ENCODE measurements at regions not wholly inside any gene's neighbourhood (a gene's known extent, or its start where the extent isn't known, plus 50 kb on each side); places are given as distances from the start of the nearest gene placed in this dataset.
"Not testable (repeated sequence)": the region's sequence is repeated elsewhere in the genome, so short reads cannot be mapped to it uniquely, and the experiment has no call there.

DNA sequence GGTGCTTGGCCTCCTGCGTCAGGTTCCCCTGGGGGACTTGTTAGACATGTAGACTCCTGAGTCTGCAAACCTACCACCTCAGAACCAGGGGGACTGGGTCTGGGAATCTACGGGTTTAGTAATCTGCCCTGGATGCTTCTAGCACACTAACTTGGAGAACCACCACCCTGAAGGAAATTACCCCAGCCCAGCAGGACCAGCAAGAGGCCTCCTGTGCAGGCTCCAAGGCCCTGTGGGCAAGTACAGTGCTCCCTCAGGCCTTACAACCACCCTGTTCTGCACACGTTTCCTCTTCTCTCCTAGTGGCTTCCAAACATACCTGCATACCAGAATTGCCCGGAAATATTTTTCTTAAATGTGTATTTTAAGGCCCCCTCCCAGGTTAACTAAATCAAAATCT is 423.0 kb downstream of the FUT8 start:
- DNase-seq: no peak

DNA sequence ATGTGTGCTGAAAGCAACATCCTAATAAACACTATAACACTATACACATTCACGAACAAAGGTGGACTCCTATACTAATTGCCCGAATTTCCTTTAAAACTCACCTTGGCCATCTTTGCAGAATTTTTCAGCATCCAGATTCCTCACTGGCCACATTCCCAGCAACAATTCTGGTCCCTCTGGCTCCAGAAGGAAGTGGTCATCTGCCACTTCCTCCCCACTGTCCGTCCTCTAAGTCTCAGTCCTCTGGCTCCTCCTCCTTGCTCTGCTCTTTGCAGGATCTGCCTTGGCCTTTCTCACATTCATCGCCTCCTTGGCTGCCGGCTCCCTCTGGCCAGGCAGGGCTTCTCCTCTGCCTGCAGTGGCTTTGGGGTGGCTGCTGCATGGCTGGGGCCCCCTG is 426.0 kb downstream of the FUT8 start:
- no peak for DNase-seq

DNA sequence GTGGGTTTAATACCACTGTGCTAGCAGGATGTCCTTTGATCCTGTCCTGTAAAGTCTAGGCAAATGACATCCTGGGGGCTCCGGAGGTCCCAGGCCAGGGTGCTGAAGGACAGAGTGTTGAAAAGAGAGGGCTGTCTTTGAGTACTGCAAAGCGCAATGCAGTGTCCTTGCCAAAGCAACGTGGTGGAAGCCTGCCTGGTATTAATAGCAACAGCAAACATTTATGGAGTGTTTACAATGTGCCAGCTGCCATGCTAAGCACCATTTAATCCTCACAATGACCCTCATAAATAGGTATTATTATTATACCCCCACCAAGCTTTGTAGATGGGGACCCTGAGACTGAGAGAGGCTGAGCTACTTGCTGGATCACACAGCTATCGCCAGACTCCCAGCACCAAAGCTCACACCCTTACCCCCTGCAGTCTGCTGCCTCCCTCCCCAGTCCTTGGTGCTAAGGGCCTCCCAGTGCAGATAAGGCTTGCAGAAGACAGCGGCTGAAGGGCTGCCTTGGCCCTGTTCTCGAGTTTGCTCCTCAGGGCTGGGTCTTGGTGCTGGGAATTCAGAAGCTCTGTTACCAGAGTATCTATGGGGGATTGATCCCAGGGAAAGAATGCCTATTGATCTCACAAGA is 427.7 kb downstream of the FUT8 start:
- no peak for DNase-seq

DNA sequence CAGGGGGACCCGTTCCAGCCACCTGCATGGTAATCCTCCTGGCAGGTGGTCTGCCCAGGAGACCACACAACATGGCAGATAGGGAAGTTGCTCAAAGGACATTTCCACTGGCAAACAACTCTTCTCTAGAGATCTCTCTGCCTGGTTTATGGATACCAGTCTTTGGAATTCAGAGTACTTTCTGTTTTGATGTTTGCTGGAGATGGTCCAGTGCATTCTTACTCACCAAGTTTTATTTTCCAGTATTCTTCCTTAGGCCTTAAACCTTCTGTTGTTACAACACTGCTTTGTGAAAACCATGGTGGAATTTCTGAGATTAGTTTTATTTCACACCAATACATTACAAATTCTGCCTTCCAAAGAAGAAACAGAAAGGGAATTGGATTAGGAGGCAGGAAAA is 428.3 kb downstream of the FUT8 start:
- DNase-seq: no peak

DNA sequence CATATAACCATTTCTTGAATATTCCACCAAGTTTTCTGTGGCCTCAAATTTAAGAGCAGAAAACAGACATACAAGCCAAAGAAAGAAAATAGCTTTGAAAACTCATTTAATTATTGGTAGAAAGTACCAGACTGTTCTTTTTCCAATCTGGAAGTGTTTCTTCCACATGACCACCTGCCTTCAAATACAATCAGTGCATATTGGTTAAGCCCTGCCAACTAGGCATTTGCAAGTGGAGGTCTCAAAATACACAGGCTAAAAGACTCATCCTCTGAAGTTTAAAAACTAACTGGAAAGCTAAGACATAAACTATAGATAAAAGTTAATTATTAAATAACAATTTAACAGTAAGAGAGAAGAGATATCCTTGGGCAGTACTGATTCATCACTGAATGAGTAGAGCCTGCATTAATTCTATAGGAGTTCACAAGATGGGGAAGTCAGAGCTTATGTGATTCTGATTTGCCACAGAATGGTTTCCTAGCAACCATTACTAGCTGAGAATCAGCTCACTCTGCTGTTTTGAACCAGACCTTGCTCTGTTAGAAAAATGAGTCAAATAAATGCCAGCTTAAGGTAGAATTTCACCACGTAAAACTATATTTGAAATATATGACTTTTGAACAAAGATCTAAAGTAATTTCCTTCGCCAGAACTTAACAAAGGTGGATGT is 433.8 kb downstream of the FUT8 start:
- no peak for DNase-seq

DNA sequence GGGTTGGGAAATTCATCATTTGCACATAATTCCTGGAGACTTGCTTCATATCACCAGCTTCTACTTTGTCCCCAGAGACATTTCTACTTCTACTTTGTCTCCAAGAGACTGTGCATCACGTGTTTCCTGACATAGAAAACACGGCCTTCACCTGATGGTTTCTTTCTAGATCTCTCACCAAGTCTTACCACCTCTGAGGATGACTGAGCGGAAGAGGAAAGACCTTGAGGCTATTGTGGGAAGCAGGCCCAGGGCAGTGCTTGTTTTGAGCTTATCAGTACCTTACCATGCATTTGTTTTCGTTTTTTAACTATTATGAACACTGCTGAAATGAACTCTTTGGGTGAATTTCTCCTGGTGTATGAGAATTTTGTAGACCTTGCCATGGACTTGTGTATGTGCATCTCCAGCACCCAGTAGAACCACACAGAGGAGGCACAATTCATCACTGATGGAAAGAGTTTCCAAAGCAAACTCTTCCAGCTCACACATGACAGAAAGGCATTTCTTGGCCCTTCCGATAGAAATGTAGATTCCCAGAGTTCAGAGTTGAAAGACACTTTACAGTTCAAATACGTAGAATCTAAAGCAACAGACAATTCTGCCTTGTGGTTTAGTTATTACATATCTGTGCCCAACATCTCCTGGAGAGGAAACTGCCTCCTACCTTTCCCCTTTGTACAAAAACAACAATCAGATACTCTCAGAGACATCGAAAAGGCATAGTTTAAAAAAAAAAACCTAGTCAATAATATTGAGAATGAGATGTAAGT is 434.7 kb downstream of the FUT8 start:
- DNase-seq: no peak

DNA sequence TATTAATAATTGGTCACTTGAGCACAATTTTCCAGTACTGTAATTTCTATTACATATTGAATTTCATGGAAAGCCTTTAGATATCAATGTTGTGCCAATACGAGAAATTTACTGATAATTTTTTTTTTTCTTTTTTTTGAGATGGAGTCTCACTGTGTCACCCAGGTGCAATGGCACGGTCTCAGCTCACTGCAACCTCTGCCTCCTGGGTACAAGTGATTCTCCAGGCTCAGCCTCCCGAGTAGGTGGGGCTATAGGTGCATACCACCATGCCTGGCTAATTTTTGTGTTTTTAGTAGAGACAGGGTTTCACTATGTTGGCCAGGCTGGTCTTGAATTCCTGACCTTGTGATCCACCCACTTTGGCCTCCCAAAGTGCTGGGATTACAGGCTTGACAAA is 435.4 kb downstream of the FUT8 start:
- not testable (repeated sequence) for DNase-seq

DNA sequence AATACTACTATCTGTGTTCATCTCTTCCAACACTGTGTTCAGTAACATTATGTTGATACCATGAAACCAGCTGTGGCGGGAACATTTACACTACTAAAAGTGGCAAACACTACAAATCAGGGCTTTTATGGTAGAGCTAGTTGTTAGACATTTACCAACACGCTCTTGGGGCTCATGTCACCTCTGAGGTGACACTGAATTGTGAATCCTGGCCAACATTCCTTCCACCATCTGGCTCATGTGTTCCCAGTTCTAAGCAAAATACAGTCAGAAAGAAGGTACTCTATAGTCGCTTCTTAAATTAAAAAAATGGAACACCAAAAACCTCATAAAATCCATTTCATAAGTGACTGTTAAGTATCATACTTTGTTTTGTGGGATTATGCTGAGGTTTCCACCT is 436.6 kb downstream of the FUT8 start:
- DNase-seq: no peak

DNA sequence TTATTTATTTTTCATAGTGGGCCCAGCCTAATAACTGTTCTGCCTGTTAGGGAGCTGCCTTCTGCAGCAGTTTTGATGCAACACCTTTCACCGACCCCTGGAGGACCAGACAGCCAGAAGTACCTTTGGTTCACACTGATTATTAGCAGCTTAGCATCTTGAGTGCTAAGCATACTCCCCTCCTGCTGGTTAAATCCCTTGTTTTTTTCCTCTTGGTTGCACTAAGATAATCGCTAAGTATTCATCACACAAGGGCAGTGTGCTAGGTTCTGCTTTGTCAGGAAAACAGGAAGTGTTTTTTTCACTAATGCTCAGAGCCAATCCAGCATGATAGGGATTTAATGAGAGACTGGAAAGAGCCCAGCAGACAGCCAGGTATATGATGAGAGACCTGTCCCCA is 437.0 kb downstream of the FUT8 start:
- DNase-seq: no peak

DNA sequence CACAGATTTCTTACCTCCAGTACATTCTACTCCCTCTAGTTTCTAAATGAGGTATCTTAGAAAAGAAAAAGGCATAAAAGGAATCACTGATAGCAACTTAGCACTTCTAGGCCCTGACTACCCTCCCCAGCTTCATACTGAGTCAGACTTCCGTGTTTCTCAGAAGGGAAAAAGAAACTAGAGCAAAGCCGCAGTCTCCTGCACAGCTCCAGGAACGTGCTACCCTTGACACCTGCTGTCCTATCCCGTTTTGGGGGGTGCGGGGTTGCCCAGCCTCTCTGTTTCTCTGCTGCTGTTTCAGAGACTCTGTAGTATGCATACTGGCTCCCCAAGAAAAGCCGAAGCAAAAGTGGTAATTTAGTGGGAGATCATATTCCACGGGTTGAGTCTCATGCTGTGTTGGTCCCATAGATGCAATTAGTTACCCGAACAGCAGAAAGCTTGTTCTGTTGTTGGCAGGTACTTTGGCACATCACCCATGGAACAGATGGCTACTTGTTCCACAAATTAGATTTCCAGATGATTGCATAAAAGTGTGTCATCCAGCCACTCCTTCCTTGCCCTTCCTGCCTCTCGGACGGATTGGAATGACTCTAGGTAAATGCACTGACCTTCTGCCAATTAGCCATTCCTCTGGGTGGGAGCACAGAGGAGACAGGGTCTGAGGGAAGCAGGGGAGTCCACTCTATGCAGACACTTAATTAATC is 438.1 kb downstream of the FUT8 start:
- peak; percentile 80 for DNase-seq

DNA sequence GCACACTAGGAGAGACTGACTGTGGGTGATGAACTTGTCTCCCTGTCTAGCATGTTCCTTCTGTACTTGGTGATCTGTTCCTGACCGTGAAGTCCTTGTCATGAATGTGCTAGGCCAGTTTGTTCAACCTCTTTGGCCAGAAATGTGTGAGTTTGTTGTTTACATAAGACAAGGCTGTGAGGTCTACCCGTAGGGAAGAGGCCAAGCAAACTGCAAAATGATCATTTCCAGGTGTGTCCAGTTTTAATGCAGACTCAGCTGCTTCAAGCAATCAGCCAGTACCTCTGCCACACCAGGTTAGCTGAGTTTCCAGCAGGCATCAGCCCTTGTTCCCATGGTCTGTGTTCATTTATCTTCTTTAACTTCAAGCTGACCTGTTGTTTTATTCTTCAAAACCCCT is 440.2 kb downstream of the FUT8 start:
- DNase-seq: no peak

DNA sequence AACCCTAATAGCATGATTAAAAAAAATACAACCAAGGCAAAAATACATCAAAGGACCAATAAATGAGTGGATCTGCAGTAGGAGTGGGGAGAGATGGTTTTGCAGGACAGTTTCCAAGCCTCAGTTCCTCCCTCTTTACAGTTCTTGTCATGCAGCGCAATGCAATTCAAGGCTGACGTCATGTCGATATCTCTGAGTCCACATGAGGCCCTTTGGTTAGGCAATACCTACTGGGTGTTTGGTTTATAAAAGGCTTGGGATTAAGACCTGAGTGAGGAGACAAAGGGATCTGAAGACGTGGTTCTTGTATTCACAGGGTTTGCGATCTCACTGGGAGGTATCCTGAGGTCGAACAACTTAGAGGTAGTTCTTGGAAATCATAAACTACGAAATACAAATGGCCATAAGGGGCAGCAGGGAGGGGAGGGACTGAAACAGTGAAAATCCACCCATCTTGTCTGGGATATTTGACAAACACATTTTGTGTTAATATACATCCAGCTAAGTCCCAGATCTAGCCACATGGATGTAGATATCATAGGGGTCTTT is 441.0 kb downstream of the FUT8 start:
- DNase-seq: no peak

DNA sequence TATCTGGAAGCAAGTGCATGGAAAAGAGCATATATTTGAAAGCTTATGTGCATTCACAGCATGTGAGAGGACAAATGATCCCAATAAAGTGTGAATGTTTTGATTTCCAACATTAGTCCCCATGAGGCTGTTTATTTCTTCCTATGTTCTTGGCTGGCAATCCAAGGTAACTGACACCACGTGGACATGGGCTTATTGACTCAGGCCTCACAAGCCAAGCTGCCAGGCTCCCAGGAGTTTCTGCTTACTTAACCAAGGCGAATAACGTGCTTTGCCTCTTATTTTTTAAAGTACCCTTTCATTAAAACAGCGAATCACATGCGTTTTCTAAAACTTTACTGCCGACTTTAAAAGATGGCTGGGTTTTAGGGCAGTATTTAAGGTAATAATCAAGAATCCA is 441.7 kb downstream of the FUT8 start:
- no peak for DNase-seq

DNA sequence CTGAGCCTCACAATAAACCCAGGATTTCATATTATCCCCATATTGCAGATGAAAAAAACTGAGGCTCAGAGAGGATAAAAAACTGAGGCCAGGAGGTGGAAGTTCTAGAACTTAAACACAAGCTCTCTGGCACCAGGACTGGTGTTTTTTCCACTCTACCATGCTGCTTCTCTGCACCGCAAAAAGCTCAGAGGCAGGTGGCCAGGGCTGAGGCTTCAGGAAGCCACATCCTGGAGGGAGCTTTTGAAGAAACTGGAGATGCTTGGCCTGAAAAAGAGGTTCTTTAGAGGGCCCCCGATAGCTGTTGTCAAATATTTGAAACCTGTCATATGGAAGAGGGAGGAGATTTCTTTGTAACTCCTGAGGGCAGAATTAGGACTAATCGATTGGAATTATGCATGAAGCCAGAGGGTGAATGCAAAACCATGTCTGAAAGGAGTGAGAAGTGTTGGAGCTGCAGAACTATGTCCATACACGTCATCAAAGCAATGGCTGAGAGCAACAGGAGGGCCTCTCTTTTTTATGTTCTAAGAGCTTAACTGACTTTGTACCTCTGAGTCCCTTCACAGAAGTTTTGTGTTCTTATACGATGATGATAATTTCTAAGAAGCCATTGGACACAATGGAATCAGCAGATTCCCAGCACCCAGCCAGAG is 448.6 kb downstream of the FUT8 start:
- DNase-seq: no peak

DNA sequence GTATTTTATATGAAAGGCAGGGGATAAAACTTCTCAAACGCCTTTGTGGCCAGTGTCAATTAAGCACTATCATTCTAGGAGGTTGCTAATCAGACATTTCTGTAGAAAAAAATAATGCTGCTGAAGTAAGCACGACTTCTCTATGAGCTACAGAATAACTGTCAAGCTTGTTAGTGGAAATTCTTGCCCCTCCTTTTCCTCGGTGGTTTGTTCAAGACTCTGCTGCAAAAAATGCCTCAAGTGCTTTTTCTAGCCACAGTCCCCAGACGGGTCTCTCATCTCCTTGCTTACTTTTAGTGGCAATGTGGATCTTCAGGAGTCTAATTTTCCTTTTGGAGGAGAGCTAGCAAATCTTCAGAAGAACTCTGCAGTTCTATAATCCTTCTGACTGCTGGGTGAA is 452.0 kb downstream of the FUT8 start:
- DNase-seq: no peak

DNA sequence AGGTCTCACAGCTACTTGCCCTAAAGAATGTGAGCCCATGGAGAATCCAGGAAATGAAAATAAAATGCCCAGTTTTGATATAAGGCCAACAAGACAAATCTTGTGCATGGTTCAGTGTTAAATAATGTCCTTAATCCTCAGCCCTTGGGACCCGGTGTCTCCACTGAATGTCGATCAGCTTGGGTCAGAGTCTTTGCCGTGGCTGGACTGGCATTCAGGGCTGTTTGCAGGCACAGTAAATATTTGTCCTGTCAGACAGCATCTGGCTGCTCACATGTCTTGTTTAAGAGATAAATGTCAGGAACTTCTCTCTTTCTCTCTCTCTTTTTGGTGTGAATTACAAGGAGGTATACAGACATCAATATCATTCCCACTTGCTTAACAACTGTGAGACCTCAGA is 452.5 kb downstream of the FUT8 start:
- no peak for DNase-seq

DNA sequence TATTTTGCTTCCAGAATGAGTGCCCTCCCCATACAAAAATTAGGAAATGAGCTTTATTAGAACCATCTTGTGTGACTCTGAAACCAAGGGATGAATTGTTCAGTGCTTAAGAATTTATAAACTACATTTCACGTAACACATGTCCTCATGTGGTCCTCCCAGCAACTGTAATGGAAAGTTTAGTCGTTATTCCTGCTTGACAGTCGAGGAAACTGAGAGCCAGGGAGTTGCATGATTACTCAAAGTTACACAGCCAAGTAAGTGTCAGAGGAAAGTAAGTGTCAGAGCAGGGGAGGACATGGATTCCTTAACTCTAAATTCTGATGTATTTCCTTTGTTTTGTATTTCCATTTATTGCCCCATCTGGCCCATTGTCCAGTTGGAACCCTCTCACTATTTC is 453.9 kb downstream of the FUT8 start:
- no peak for DNase-seq

DNA sequence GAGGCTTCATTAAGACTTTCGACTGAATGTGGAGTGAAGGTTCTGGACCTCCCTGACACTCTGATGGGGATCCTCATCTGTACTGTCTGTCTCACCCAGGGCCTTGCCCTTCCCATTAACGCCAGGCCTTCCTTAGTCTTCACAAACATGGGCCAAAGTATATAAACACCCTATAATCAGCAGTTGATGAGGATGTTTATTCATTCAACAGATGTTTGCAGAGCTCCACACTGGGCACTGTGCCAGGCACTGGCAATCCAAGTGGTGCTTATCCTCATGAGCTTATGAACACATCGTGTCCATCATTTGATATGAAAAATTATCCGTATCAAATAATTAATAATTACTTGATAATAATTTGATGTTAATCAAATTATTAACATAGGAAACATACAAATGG is 454.4 kb downstream of the FUT8 start:
- DNase-seq: peak; percentile 68

DNA sequence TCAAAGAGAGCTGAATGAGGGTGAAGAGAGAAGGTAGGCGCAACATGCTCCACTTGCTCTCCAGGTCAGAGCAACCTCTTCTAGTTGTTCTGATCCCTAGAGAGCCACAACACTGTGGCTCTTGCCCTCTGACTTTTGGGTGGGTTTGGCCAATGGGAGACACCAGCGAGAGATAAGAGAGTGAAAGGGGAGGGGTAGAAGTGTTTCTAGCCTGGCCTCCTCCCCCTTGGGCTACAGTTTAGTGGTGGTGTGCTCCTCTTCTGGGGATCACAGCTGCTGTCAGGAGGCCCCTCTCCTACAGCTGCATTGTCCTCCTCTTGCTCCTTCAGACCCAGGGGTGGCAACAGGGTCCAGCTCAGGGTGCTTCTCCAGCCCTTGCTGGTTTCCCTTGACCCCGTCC is 454.8 kb downstream of the FUT8 start:
- no peak for DNase-seq

DNA sequence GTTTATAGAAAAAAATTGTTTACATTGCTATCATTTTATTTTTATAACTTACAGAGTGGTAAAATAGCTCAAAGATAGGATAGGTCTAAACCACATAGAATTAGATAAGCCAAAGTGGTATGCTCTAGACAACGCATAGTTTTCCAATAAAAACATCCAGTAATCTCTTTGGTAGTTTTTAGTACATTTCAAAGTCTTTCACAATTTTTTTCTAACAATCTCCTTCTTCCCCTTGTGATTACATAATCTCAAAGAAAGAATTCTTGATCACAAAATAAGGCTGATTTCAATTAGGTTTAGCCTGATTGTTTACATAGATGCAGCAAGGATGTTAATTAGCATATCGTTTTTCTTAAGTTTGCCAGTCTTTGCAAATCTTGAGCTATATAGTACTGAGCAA is 460.0 kb downstream of the FUT8 start:
- no peak for DNase-seq

DNA sequence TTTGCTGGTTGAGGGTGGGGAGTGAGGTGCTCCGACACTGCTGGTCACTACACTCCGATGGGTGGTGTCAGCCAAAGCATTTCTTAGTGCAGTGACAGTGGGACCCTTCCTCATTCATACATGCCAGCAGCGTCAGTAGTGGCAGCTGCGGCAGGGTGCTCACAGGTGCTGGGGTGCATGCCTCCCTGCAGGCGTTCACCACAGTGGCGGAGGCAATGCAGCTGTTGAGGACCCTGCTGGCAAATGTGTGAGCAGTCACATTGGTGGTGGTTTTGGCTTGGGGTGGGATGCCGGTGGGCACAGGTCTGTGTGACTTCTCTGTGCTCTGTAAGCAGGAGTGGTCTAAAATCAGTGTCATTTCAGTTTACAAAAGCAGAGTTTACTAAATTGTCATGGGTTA is 464.6 kb downstream of the FUT8 start:
- no peak for DNase-seq

DNA sequence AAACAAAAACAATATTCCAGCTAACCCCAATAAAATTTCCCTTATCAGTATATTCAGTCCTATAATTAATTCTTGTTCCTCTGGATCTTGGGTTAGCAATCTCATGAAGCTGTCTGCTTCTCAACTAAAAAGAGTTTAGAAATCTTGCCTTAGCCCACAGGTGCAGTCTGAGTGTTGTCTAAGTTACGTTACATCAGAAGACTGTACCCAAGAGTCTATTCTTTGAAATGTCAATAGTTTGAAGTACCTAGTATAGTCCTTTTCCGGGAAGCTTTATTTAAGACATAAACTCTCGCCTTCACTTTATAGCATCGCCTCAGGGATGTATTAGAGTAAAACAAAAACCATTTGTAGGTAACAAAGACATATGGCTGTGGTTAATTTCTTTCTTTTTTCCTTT is 465.1 kb downstream of the FUT8 start:
- no peak for DNase-seq

DNA sequence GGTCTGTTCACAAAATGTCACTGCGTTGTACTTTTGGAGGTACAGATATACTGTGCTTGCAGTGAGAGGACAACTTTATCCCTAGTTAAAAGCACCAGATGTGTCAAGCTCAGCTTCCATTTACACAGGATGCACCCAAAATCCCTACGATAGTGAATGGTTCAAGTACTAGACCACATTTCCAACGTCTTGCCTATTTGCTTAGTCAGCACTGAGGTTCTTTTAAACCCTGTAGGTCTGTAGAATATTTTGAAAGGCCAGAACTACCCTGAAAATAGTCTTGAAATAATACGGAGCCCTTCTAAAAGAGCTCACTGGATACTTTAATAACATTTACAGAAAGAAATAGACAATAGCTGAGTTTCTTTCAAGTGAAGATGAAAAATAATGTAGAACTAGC is 466.1 kb downstream of the FUT8 start:
- DNase-seq: no peak
